HG02588 (cell line): ENCODE measurements at regions not wholly inside any gene's neighbourhood (a gene's known extent, or its start where the extent isn't known, plus 50 kb on each side); places are given as distances from the start of the nearest gene placed in this dataset.

Experiments used
- ATAC-seq: cut with Tn5 transposase; IDR thresholded peaks from one replicate; pipeline ENCODE4 v1.9.1; 2021; ENCODE audit warnings: mild to moderate bottlenecking, moderate library complexity; ENCODE audit not compliant: unreplicated experiment

GRCh38 chr9:2346277-2346913 is 275.2 kb upstream of the VLDLR start:
- no peak for ATAC-seq

- no peak for ATAC-seq
These were observed 270.3 kb upstream of the VLDLR start for GRCh38 chr9:2351324-2351723.

- ATAC-seq, result no peak
These were observed 267.4 kb upstream of the VLDLR start for GRCh38 chr9:2354216-2354615.

GRCh38 chr9:2354856-2355696 is 266.5 kb upstream of the VLDLR start:
- no peak for ATAC-seq

- no peak for ATAC-seq
These were observed 265.9 kb upstream of the VLDLR start for GRCh38 chr9:2355697-2355983.

GRCh38 chr9:2356041-2356790 is 265.4 kb upstream of the VLDLR start:
- no peak for ATAC-seq

GRCh38 chr9:2359891-2360471 is 261.6 kb upstream of the VLDLR start:
- ATAC-seq, result no peak

- no peak for ATAC-seq
These were observed 259.4 kb upstream of the VLDLR start for GRCh38 chr9:2362150-2362549.

GRCh38 chr9:2363138-2363745 is 258.3 kb upstream of the VLDLR start:
- no peak for ATAC-seq

GRCh38 chr9:2363781-2364180 is 257.8 kb upstream of the VLDLR start:
- no peak for ATAC-seq

GRCh38 chr9:2367970-2368369 is 253.6 kb upstream of the VLDLR start:
- ATAC-seq, result no peak

- no peak for ATAC-seq
These were observed 247.9 kb upstream of the VLDLR start for GRCh38 chr9:2373648-2374047.

GRCh38 chr9:2375114-2375513 is 246.5 kb upstream of the VLDLR start:
- no peak for ATAC-seq

- no peak for ATAC-seq
These were observed 244.5 kb upstream of the VLDLR start for GRCh38 chr9:2377117-2377516.

GRCh38 chr9:2377834-2378233 is 243.8 kb upstream of the VLDLR start:
- ATAC-seq, result no peak

GRCh38 chr9:2378266-2378665 is 243.3 kb upstream of the VLDLR start:
- ATAC-seq, result no peak

- no peak for ATAC-seq
These were observed 242.8 kb upstream of the VLDLR start for GRCh38 chr9:2378816-2379215.

- no peak for ATAC-seq
These were observed 236.8 kb upstream of the VLDLR start for GRCh38 chr9:2384741-2385140.

- no peak for ATAC-seq
These were observed 235.8 kb upstream of the VLDLR start for GRCh38 chr9:2385746-2386145.

GRCh38 chr9:2386566-2386965 is 235.0 kb upstream of the VLDLR start:
- no peak for ATAC-seq

- ATAC-seq, result no peak
These were observed 234.4 kb upstream of the VLDLR start for GRCh38 chr9:2387166-2387565.
